ENCODE measurements at regions not wholly inside any gene's neighbourhood (a gene's known extent, or its start where the extent isn't known, plus 50 kb on each side); places are given as distances from the start of the nearest gene placed in this dataset.

- no peak for TF ChIP-seq ZFP36 (IDR thresholded peaks at IDR 0.05; ENCODE audit: low read depth, low read length, partially characterized antibody)
- TF ChIP-seq JUND (IDR thresholded peaks at IDR 0.05; ENCODE audit: borderline replicate concordance, low read depth, low read length): no peak
- peak; percentile 79; the same call in 1 of the 3 replicates for TF ChIP-seq JUND (tag; IDR thresholded peaks at IDR 0.05; ENCODE audit: borderline replicate concordance, low read depth, low read length)
- TF ChIP-seq POLR2H (tag; IDR thresholded peaks at IDR 0.05; ENCODE audit: low read depth): no peak
- TF ChIP-seq DMBX1 (CRISPR knock-in tag; IDR thresholded peaks at IDR 0.05; ENCODE audit: borderline replicate concordance): no peak
- TF ChIP-seq DACH1 (IDR thresholded peaks at IDR 0.05; ENCODE audit: partially characterized antibody): no peak
- TF ChIP-seq ZBTB8A (IDR thresholded peaks at IDR 0.05; ENCODE audit: partially characterized antibody): no peak
- no peak for TF ChIP-seq CEBPG (CRISPR knock-in tag; IDR thresholded peaks at IDR 0.05)
- peak; percentile 48 to 89; a peak in 3 of 4 replicates for TF ChIP-seq CEBPG (tag; conservative IDR thresholded peaks at IDR 0.05 in 1 of 2, IDR thresholded peaks at IDR 0.05 in 1 of 2)
- TF ChIP-seq, protein P1, sequence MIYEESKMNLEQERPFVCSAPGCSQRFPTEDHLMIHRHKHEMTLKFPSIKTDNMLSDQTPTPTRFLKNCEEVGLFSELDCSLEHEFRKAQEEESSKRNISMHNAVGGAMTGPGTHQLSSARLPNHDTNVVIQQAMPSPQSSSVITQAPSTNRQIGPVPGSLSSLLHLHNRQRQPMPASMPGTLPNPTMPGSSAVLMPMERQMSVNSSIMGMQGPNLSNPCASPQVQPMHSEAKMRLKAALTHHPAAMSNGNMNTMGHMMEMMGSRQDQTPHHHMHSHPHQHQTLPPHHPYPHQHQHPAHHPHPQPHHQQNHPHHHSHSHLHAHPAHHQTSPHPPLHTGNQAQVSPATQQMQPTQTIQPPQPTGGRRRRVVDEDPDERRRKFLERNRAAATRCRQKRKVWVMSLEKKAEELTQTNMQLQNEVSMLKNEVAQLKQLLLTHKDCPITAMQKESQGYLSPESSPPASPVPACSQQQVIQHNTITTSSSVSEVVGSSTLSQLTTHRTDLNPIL (CRISPR knock-in tag; IDR thresholded peaks at IDR 0.05): no peak
- TF ChIP-seq ZNF253 (CRISPR knock-in tag; conservative IDR thresholded peaks at IDR 0.05): no peak
- TF ChIP-seq PRDM10 (IDR thresholded peaks at IDR 0.05; ENCODE audit: partially characterized antibody): no peak
- TF ChIP-seq MAFF (IDR thresholded peaks at IDR 0.05; ENCODE audit: low read length): no peak
- TF ChIP-seq EHMT2 (IDR thresholded peaks at IDR 0.05): no peak
- no peak for TF ChIP-seq ZNF224 (CRISPR knock-in tag; IDR thresholded peaks at IDR 0.05)
- TF ChIP-seq MEF2A (IDR thresholded peaks at IDR 0.05; ENCODE audit: control insufficient read depth, low read depth, low read length): no peak
- no peak for TF ChIP-seq ETS2 (tag; IDR thresholded peaks at IDR 0.05; ENCODE audit: borderline replicate concordance, poor library complexity, severe bottlenecking)
- no peak for TF ChIP-seq MED1 (CRISPR knock-in tag; IDR thresholded peaks at IDR 0.05; ENCODE audit: borderline replicate concordance)
- TF ChIP-seq MYNN (IDR thresholded peaks at IDR 0.05): no peak
- TF ChIP-seq MYNN (CRISPR knock-in tag; IDR thresholded peaks at IDR 0.05): no peak
- TF ChIP-seq ZNF695 (CRISPR knock-in tag; IDR thresholded peaks at IDR 0.05): no peak
- no peak for TF ChIP-seq THAP7 (CRISPR knock-in tag; IDR thresholded peaks at IDR 0.05)
- TF ChIP-seq, protein P2, sequence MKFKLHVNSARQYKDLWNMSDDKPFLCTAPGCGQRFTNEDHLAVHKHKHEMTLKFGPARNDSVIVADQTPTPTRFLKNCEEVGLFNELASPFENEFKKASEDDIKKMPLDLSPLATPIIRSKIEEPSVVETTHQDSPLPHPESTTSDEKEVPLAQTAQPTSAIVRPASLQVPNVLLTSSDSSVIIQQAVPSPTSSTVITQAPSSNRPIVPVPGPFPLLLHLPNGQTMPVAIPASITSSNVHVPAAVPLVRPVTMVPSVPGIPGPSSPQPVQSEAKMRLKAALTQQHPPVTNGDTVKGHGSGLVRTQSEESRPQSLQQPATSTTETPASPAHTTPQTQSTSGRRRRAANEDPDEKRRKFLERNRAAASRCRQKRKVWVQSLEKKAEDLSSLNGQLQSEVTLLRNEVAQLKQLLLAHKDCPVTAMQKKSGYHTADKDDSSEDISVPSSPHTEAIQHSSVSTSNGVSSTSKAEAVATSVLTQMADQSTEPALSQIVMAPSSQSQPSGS (CRISPR knock-in tag; IDR thresholded peaks at IDR 0.05): no peak; the same call in 1 of the 2 replicates
- no peak for TF ChIP-seq BHLHE40 (IDR thresholded peaks at IDR 0.05; ENCODE audit: low read length)
These were observed 1793.0 kb downstream of the TP53TG3F start (continued) for GRCh38 chr16:35252356-35252936.

All from K562 (cell line).